ENCODE measurements at regions not wholly inside any gene's neighbourhood (a gene's known extent, or its start where the extent isn't known, plus 50 kb on each side); places are given as distances from the start of the nearest gene placed in this dataset.

- Histone ChIP-seq H3K36me3 (ENCODE audit: control insufficient read depth, low read depth, low read length) (no peaks in the 10 kb centered on the region), H3K27ac (ENCODE audit: low read length) (no peak overlapping the region), H3K4me1 (ENCODE audit: control insufficient read depth, low read depth, low read length) (no peaks in the 10 kb centered on the region), H3K27me3 (ENCODE audit: control insufficient read depth, insufficient read depth, low read length) (no peaks in the 10 kb centered on the region), H3K9ac (ENCODE audit: low read length) (no peak overlapping the region), H3K9me3 (ENCODE audit: control insufficient read depth, low read depth, low read length) (no peaks in the 10 kb centered on the region), H3K4me3 (ENCODE audit: low read length) (no peak overlapping the region)
Observed at GRCh38 chr4:13285336-13285735, 198.8 kb downstream of the RAB28 start.

GRCh38 chr4:13284932-13285331 lies 199.2 kb downstream of the RAB28 start:
- Histone ChIP-seq H3K9me3 (ENCODE audit: control insufficient read depth, low read depth, low read length) (no peaks in the 10 kb centered on the region), H3K9ac (ENCODE audit: low read length) (no peak overlapping the region), H3K4me3 (ENCODE audit: low read length) (no peak overlapping the region), H3K27me3 (ENCODE audit: control insufficient read depth, insufficient read depth, low read length) (no peaks in the 10 kb centered on the region), H3K36me3 (ENCODE audit: control insufficient read depth, low read depth, low read length) (no peaks in the 10 kb centered on the region), H3K4me1 (ENCODE audit: control insufficient read depth, low read depth, low read length) (no peaks in the 10 kb centered on the region), H3K27ac (ENCODE audit: low read length) (no peak overlapping the region)

DNA sequence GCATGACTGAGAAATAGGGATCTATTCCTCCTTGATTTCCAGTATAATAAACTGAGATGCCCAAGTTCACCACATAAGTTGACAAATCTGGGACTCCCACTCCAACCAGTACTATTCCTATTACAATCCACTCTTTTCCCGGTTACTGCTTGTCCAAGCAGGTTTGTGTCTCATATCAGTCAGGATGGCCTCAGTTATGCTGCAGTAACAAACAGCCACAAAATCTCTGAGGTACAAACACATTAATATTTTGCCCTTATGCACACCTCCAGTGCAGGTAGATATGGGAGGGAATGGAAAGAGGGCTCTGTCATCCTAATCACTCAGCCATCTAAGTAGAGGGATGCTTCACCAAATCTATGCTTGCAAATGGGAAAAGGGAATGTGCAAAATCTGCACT lies 207.8 kb downstream of the RAB28 start:
- H3K27ac ChIP-seq (ENCODE audit: low read length), result no peak overlapping the region
- H3K9me3 ChIP-seq (ENCODE audit: control insufficient read depth, low read depth, low read length), result no peaks in the 10 kb centered on the region
- H3K27me3 ChIP-seq (ENCODE audit: control insufficient read depth, insufficient read depth, low read length), result no peaks in the 10 kb centered on the region
- H3K4me3 ChIP-seq (ENCODE audit: low read length), result no peak overlapping the region
- no peak overlapping the region for H3K9ac ChIP-seq (ENCODE audit: low read length)
- H3K4me1 ChIP-seq (ENCODE audit: control insufficient read depth, low read depth, low read length), result no peaks in the 10 kb centered on the region
- no peaks in the 10 kb centered on the region for H3K36me3 ChIP-seq (ENCODE audit: control insufficient read depth, low read depth, low read length)

- H3K4me1 ChIP-seq (ENCODE audit: control insufficient read depth, low read depth, low read length), result peaks cover 18% of the 10 kb centered on the region
- H3K36me3 ChIP-seq (ENCODE audit: control insufficient read depth, low read depth, low read length), result no peaks in the 10 kb centered on the region
- no peak overlapping the region for H3K4me3 ChIP-seq (ENCODE audit: low read length)
- H3K9me3 ChIP-seq (ENCODE audit: control insufficient read depth, low read depth, low read length), result no peaks in the 10 kb centered on the region
- no peaks in the 10 kb centered on the region for H3K27me3 ChIP-seq (ENCODE audit: control insufficient read depth, insufficient read depth, low read length)
- H3K27ac ChIP-seq (ENCODE audit: low read length), result no peak overlapping the region
- H3K9ac ChIP-seq (ENCODE audit: low read length), result no peak overlapping the region
Observed at GRCh38 chr4:13268703-13269102, 215.4 kb downstream of the RAB28 start.

DNA sequence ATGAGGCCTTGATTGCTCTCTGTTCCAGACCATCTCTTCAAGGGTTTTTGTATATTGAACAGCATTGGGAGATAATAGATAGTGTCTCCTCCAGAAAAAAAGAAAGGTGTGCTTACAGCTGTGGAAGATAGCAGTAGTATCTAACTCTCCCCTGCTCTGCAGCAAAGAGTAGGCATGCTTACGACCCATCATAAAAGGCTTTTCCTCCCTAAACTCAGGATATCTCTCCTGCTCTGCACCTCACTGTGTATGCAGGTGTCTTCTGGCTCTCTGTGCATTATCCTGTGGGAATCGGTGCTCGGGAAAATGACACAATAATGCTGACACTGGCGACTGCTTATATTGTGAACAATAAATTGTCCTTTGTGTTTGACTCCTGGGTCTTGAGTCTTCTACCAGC lies 216.0 kb downstream of the RAB28 start:
- H3K36me3 ChIP-seq (ENCODE audit: control insufficient read depth, low read depth, low read length), result no peaks in the 10 kb centered on the region
- H3K4me1 ChIP-seq (ENCODE audit: control insufficient read depth, low read depth, low read length), result peaks cover 18% of the 10 kb centered on the region
- no peak overlapping the region for H3K4me3 ChIP-seq (ENCODE audit: low read length)
- H3K27ac ChIP-seq (ENCODE audit: low read length), result no peak overlapping the region
- H3K9ac ChIP-seq (ENCODE audit: low read length), result no peak overlapping the region
- no peaks in the 10 kb centered on the region for H3K27me3 ChIP-seq (ENCODE audit: control insufficient read depth, insufficient read depth, low read length)
- no peaks in the 10 kb centered on the region for H3K9me3 ChIP-seq (ENCODE audit: control insufficient read depth, low read depth, low read length)

GRCh38 chr4:13267091-13267490 lies 217.0 kb downstream of the RAB28 start:
- H3K36me3 ChIP-seq (ENCODE audit: control insufficient read depth, low read depth, low read length), result no peaks in the 10 kb centered on the region
- no peak overlapping the region for H3K27ac ChIP-seq (ENCODE audit: low read length)
- H3K4me3 ChIP-seq (ENCODE audit: low read length), result no peak overlapping the region
- H3K9ac ChIP-seq (ENCODE audit: low read length), result no peak overlapping the region
- no peaks in the 10 kb centered on the region for H3K9me3 ChIP-seq (ENCODE audit: control insufficient read depth, low read depth, low read length)
- peaks cover 18% of the 10 kb centered on the region for H3K4me1 ChIP-seq (ENCODE audit: control insufficient read depth, low read depth, low read length)
- no peaks in the 10 kb centered on the region for H3K27me3 ChIP-seq (ENCODE audit: control insufficient read depth, insufficient read depth, low read length)

GRCh38 chr4:13266687-13267086 lies 217.5 kb downstream of the RAB28 start:
- Histone ChIP-seq H3K4me1 (ENCODE audit: control insufficient read depth, low read depth, low read length) (peaks cover 19% of the 10 kb centered on the region), H3K27ac (ENCODE audit: low read length) (no peak overlapping the region), H3K36me3 (ENCODE audit: control insufficient read depth, low read depth, low read length) (no peaks in the 10 kb centered on the region), H3K9me3 (ENCODE audit: control insufficient read depth, low read depth, low read length) (no peaks in the 10 kb centered on the region), H3K9ac (ENCODE audit: low read length) (no peak overlapping the region), H3K27me3 (ENCODE audit: control insufficient read depth, insufficient read depth, low read length) (no peaks in the 10 kb centered on the region), H3K4me3 (ENCODE audit: low read length) (no peak overlapping the region)

GRCh38 chr4:13263967-13264525 lies 220.1 kb downstream of the RAB28 start:
- Histone ChIP-seq H3K27ac (ENCODE audit: low read length) (no peak overlapping the region), H3K4me3 (ENCODE audit: low read length) (no peak overlapping the region), H3K36me3 (ENCODE audit: control insufficient read depth, low read depth, low read length) (no peaks in the 10 kb centered on the region), H3K9ac (ENCODE audit: low read length) (no peak overlapping the region), H3K4me1 (ENCODE audit: control insufficient read depth, low read depth, low read length) (peaks cover 16% of the 10 kb centered on the region), H3K9me3 (ENCODE audit: control insufficient read depth, low read depth, low read length) (no peaks in the 10 kb centered on the region), H3K27me3 (ENCODE audit: control insufficient read depth, insufficient read depth, low read length) (no peaks in the 10 kb centered on the region)

DNA sequence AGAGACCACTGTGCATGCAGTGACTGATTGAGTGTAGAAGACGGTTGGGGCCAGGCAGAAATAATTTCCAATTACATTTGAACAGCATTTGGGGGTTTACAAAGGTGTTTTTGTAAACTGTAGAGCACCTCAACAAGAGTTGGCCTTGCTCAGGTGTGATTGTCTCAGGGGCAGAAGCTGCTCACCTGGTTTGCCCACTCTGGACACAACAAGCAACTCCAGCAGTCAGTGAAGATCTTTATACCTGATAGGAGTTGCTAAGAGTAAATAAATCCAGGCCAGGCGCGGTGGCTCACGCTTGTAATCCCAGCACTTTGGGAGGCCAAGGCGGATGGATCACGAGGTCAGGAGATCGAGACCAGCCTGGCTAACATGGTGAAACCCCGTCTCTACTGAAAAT lies 221.3 kb downstream of the RAB28 start:
- Histone ChIP-seq H3K4me3 (ENCODE audit: low read length) (no peak overlapping the region), H3K27ac (ENCODE audit: low read length) (no peak overlapping the region), H3K9me3 (ENCODE audit: control insufficient read depth, low read depth, low read length) (no peaks in the 10 kb centered on the region), H3K4me1 (ENCODE audit: control insufficient read depth, low read depth, low read length) (peaks cover 4% of the 10 kb centered on the region), H3K27me3 (ENCODE audit: control insufficient read depth, insufficient read depth, low read length) (no peaks in the 10 kb centered on the region), H3K36me3 (ENCODE audit: control insufficient read depth, low read depth, low read length) (no peaks in the 10 kb centered on the region), H3K9ac (ENCODE audit: low read length) (no peak overlapping the region)

GRCh38 chr4:13261486-13262257 lies 222.5 kb downstream of the RAB28 start:
- Histone ChIP-seq H3K27ac (ENCODE audit: low read length) (no peak overlapping the region), H3K36me3 (ENCODE audit: control insufficient read depth, low read depth, low read length) (no peaks in the 10 kb centered on the region), H3K4me3 (ENCODE audit: low read length) (no peak overlapping the region), H3K9me3 (ENCODE audit: control insufficient read depth, low read depth, low read length) (no peaks in the 10 kb centered on the region), H3K27me3 (ENCODE audit: control insufficient read depth, insufficient read depth, low read length) (no peaks in the 10 kb centered on the region), H3K4me1 (ENCODE audit: control insufficient read depth, low read depth, low read length) (peaks cover 4% of the 10 kb centered on the region), H3K9ac (ENCODE audit: low read length) (no peak overlapping the region)

DNA sequence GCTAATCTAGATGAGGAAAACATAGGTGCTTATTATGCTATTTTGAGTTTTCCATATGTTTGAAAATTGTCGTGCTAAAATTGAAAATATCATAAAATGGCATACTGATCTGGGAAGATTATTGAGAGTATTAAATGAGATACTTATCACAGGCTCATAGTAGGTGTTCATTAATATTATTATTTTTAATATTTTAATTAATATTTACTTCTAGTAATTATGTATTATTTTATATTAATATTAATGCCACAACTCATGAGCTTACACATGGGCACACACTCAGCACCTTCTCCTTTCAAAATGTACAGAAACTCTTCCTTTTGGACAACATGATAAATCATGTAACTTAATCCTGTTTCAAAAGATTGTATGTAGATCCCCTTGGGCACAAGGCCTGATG lies 223.6 kb downstream of the RAB28 start:
- H3K36me3 ChIP-seq (ENCODE audit: control insufficient read depth, low read depth, low read length), result no peaks in the 10 kb centered on the region
- H3K27me3 ChIP-seq (ENCODE audit: control insufficient read depth, insufficient read depth, low read length), result no peaks in the 10 kb centered on the region
- peaks cover 4% of the 10 kb centered on the region for H3K4me1 ChIP-seq (ENCODE audit: control insufficient read depth, low read depth, low read length)
- H3K27ac ChIP-seq (ENCODE audit: low read length), result no peak overlapping the region
- no peaks in the 10 kb centered on the region for H3K9me3 ChIP-seq (ENCODE audit: control insufficient read depth, low read depth, low read length)
- H3K4me3 ChIP-seq (ENCODE audit: low read length), result no peak overlapping the region
- H3K9ac ChIP-seq (ENCODE audit: low read length), result no peak overlapping the region

DNA sequence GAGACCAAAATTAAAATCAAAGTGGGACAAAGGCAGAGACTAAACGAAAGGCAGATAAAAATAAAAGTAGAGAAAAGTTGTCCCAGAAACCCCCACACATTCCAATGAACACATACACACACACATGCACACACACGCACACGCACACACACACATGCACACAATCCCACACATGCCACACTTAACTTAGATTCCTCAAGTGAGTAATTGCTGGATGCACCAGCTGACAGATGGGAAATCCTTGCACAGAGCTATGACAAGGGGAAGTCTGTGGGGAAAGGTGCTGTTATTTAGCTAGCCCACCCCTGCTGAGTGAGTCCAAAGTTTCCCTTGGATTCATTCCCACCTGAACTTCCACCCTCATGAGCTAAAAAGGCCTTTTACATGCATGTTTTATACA lies 233.9 kb downstream of the RAB28 start:
- no peaks in the 10 kb centered on the region for H3K36me3 ChIP-seq (ENCODE audit: control insufficient read depth, low read depth, low read length)
- peaks cover 3% of the 10 kb centered on the region for H3K9me3 ChIP-seq (ENCODE audit: control insufficient read depth, low read depth, low read length)
- H3K4me1 ChIP-seq (ENCODE audit: control insufficient read depth, low read depth, low read length), result no peaks in the 10 kb centered on the region
- H3K4me3 ChIP-seq (ENCODE audit: low read length), result no peak overlapping the region
- no peak overlapping the region for H3K9ac ChIP-seq (ENCODE audit: low read length)
- H3K27ac ChIP-seq (ENCODE audit: low read length), result no peak overlapping the region
- H3K27me3 ChIP-seq (ENCODE audit: control insufficient read depth, insufficient read depth, low read length), result no peaks in the 10 kb centered on the region

All from iPS-18a (cell line).